WTC11 (cell line): ENCODE measurements at regions not wholly inside any gene's neighbourhood (a gene's known extent, or its start where the extent isn't known, plus 50 kb on each side); places are given as distances from the start of the nearest gene placed in this dataset.

Experiments
- ATAC-seq: fragments of 200-7000 bp; cut with Tn5 transposase; 2 replicates; pipeline ENCODE4 v1.10.0; 2021; ENCODE audit warnings: mild to moderate bottlenecking, moderate library complexity
- CTCF ChIA-PET: fragments of 300-600 bp; sonication (Branson Sonifier 250); formaldehyde crosslinking; loops from one replicate; lab custom pipeline; 2021; ENCODE audit warnings: antibody characterized with exemption; lab: Charles Lee
- POLR2A ChIA-PET: fragments of 350-600 bp; sonication (Branson Sonifier 250); formaldehyde crosslinking; loops from one replicate; lab custom pipeline; 2021; ENCODE audit warnings: antibody characterized with exemption; lab: Charles Lee
- DNase-seq: peaks from one replicate; pipeline ENCODE4 v3.0.0; 2021; ENCODE audit warnings: low spot score
- H3K27ac Mint-ChIP-seq: 2 replicates; pipeline ENCODE4 v1.8.0; 2021; ENCODE audit warnings: mixed read lengths
- H3K27me3 Mint-ChIP-seq: 2 replicates; pipeline ENCODE4 v1.8.0; 2021; ENCODE audit warnings: low read depth, mild to moderate bottlenecking, moderate library complexity, mixed read lengths
- H3K36me3 Mint-ChIP-seq: 2 replicates; pipeline ENCODE4 v1.8.0; 2021; ENCODE audit warnings: mixed read lengths
- H3K4me1 Mint-ChIP-seq: 2 replicates; pipeline ENCODE4 v1.8.0; 2022; ENCODE audit warnings: mixed read lengths
- H3K4me3 Mint-ChIP-seq: 2 replicates; pipeline ENCODE4 v1.8.0; 2021; ENCODE audit warnings: mild to moderate bottlenecking, moderate library complexity, mixed read lengths
- H3K9me3 Mint-ChIP-seq: 2 replicates; pipeline ENCODE4 v1.8.0; 2021; ENCODE audit warnings: mixed read lengths
- ATF1 ChIP-seq: sonication (generic); formaldehyde crosslinking; IDR thresholded peaks from 2 replicates; pipeline ENCODE4 v1.8.1; 2023; ENCODE audit warnings: mild to moderate bottlenecking, moderate library complexity, missing genetic modification reagents
- CREM ChIP-seq: sonication (generic); formaldehyde crosslinking; IDR thresholded peaks from 2 replicates; pipeline ENCODE4 v1.8.1; 2022; ENCODE audit warnings: mild to moderate bottlenecking, missing genetic modification reagents, moderate library complexity
- GTF2I ChIP-seq: fragments of 250-450 bp; sonication (Bioruptor Pico); conservative IDR thresholded peaks from 2 replicates; pipeline ENCODE4 v1.4.0; 2021; ENCODE audit warnings: mild to moderate bottlenecking
- HMGA2 ChIP-seq: fragments of 250-450 bp; sonication (Bioruptor Pico); IDR thresholded peaks from 2 replicates; pipeline ENCODE4 v1.4.0; 2021; ENCODE audit warnings: mild to moderate bottlenecking, moderate library complexity
- JAZF1 ChIP-seq: fragments of 250-450 bp; sonication (Bioruptor Pico); IDR thresholded peaks from 2 replicates; pipeline ENCODE4 v1.9.0; 2021; ENCODE audit warnings: moderate library complexity, mild to moderate bottlenecking, inconsistent platforms
- KAT7 ChIP-seq: sonication (generic); formaldehyde crosslinking; IDR thresholded peaks from 2 replicates; pipeline ENCODE4 v1.8.1; 2023; ENCODE audit warnings: missing genetic modification reagents, mild to moderate bottlenecking, borderline replicate concordance
- MYBL2 ChIP-seq: sonication (generic); formaldehyde crosslinking; IDR thresholded peaks from 2 replicates; pipeline ENCODE4 v1.8.1; 2023; ENCODE audit warnings: mild to moderate bottlenecking, moderate library complexity, missing genetic modification reagents
- NFATC4 ChIP-seq: fragments of 250-450 bp; sonication (Bioruptor Pico); IDR thresholded peaks from 2 replicates; pipeline ENCODE4 v1.9.0; 2021; ENCODE audit warnings: mild to moderate bottlenecking
- NR2C2 ChIP-seq: sonication (generic); formaldehyde crosslinking; IDR thresholded peaks from 2 replicates; pipeline ENCODE4 v1.8.0; 2022; ENCODE audit warnings: mild to moderate bottlenecking, missing genetic modification reagents
- OVOL2 ChIP-seq: fragments of 250-450 bp; sonication (Bioruptor Pico); IDR thresholded peaks from 2 replicates; pipeline ENCODE4 v1.9.0; 2021; ENCODE audit warnings: mild to moderate bottlenecking, borderline replicate concordance
- PRRX2 ChIP-seq: fragments of 250-450 bp; sonication (Bioruptor Pico); IDR thresholded peaks from 2 replicates; pipeline ENCODE4 v1.8.0; 2021; ENCODE audit warnings: mild to moderate bottlenecking
- SMAD4 ChIP-seq: sonication (generic); formaldehyde crosslinking; IDR thresholded peaks from 2 replicates; pipeline ENCODE4 v1.8.0; 2022; ENCODE audit warnings: mild to moderate bottlenecking, missing genetic modification reagents
- SP1 ChIP-seq: sonication (generic); formaldehyde crosslinking; conservative IDR thresholded peaks from 2 replicates; pipeline ENCODE4 v1.8.1; 2022; ENCODE audit warnings: missing genetic modification reagents
- ZNF232 ChIP-seq: sonication (generic); formaldehyde crosslinking; IDR thresholded peaks from 2 replicates; pipeline ENCODE4 v1.8.0; 2022; ENCODE audit warnings: mild to moderate bottlenecking, missing genetic modification reagents
- ZNF263 ChIP-seq: sonication (generic); formaldehyde crosslinking; IDR thresholded peaks from 2 replicates; pipeline ENCODE4 v1.8.1; 2022; ENCODE audit warnings: low read depth, mild to moderate bottlenecking, moderate library complexity, missing genetic modification reagents
- ZNF396 ChIP-seq: fragments of 250-450 bp; sonication (Bioruptor Pico); IDR thresholded peaks from 2 replicates; pipeline ENCODE4 v1.8.0; 2021; ENCODE audit warnings: mild to moderate bottlenecking, moderate library complexity, borderline replicate concordance
- ZNF423 ChIP-seq: fragments of 250-450 bp; sonication (Bioruptor Pico); IDR thresholded peaks from 2 replicates; pipeline ENCODE4 v2.1.2; 2022; ENCODE audit warnings: mild to moderate bottlenecking, moderate library complexity
- TF ChIP-seq, protein P1 (sequence below): fragments of 250-450 bp; sonication (Bioruptor Pico); conservative IDR thresholded peaks from 2 replicates; pipeline ENCODE4 v1.9.0; 2021; ENCODE audit warnings: mild to moderate bottlenecking
- TF ChIP-seq, protein P2 (sequence below): fragments of 250-450 bp; sonication (Bioruptor Pico); IDR thresholded peaks from 2 replicates; pipeline ENCODE4 v1.8.0; 2021; ENCODE audit warnings: mild to moderate bottlenecking
- TF ChIP-seq, protein P3 (sequence below): sonication (generic); formaldehyde crosslinking; IDR thresholded peaks from 2 replicates; pipeline ENCODE4 v1.8.1; 2022; ENCODE audit warnings: mild to moderate bottlenecking, moderate library complexity, missing genetic modification reagents
- TF ChIP-seq, protein P4 (sequence below): sonication (generic); formaldehyde crosslinking; IDR thresholded peaks from 2 replicates; pipeline ENCODE4 v1.8.1; 2023; ENCODE audit warnings: mild to moderate bottlenecking, missing genetic modification reagents, moderate library complexity
- TF ChIP-seq, protein P5 (sequence below): sonication (generic); formaldehyde crosslinking; IDR thresholded peaks from 2 replicates; pipeline ENCODE4 v1.8.0; 2022; ENCODE audit warnings: mild to moderate bottlenecking, missing genetic modification reagents
- TF ChIP-seq, protein P6 (sequence below): sonication (generic); formaldehyde crosslinking; IDR thresholded peaks from 2 replicates; pipeline ENCODE4 v1.8.1; 2022; ENCODE audit warnings: low read depth, missing genetic modification reagents, borderline replicate concordance
- TF ChIP-seq, protein P7 (sequence below): sonication (generic); formaldehyde crosslinking; IDR thresholded peaks from 2 replicates; pipeline ENCODE4 v1.8.0; 2022; ENCODE audit warnings: mild to moderate bottlenecking, missing genetic modification reagents
- TF ChIP-seq, protein P8 (sequence below): sonication (generic); formaldehyde crosslinking; IDR thresholded peaks from 2 replicates; pipeline ENCODE4 v1.8.0; 2023; ENCODE audit warnings: missing genetic modification reagents
- TF ChIP-seq, protein P9 (sequence below): fragments of 200-600 bp; IDR thresholded peaks from 2 replicates; pipeline ENCODE4 v1.8.0; 2022; ENCODE audit warnings: antibody characterized with exemption

DNA sequence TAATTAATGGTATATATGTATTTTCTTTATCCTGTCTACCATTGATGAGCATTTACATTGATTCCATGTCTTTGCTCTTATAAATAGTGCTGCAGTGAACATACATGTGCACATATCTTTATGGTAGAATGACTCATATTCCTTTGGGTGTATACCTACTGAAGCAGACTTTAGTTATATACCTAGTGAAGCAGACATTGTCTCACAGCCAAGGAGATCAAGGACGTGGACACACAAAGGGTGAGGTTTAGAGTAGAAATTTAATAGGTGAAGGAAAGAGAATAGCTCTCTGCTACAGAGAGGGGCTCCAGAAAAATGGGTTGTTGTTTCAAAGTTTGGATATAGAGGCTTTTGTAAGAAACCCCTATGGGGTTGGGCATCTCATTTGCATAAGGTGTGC lies 700.3 kb downstream of the CDH11 start:
- no peak overlapping the region for H3K4me3 Mint-ChIP-seq
- TF ChIP-seq KAT7 (CRISPR knock-in tag) (no peak), PRRX2 (no peak), GTF2I (CRISPR knock-in tag) (no peak), ATF1 (CRISPR knock-in tag) (no peak), OVOL2 (CRISPR knock-in tag) (no peak), JAZF1 (CRISPR knock-in tag) (no peak), ZNF232 (no peak), CREM (CRISPR knock-in tag) (no peak), NFATC4 (CRISPR knock-in tag) (no peak), NR2C2 (CRISPR knock-in tag) (no peak), HMGA2 (CRISPR knock-in tag) (no peak), SP1 (CRISPR knock-in tag) (no peak)
- TF ChIP-seq, protein P1, sequence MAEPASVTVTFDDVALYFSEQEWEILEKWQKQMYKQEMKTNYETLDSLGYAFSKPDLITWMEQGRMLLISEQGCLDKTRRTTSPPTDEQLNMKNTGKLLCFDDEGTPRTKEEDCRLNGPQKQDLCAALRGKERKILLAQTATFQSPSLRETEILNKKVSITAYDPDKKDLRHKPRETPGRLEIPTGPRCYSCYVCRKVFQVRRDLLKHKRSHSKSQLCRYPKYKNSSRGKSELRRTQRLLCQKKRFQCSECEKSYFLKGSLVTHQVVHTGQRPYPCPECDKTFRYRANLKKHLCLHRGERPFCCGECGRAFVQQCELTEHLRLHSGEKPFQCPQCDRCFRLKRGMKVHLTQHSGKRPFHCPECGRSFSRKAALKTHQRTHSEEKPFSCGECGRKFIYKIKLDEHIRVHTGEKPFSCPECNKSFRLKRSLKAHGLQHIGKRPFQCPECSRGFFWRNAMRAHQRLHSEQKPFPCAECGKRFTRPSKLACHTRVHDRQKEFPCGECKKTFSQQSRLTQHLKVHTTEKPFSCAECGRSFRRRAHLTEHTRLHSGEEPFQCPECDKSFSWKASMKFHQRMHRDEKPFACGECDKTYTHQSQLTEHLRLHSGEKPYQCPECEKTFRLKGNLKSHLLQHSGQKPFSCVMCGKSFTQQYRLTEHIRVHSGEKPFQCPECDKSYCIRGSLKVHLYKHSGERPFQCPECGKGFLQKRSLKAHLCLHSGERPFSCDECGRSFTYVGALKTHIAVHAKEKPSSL (CRISPR knock-in tag): no peak
- TF ChIP-seq, protein P2, sequence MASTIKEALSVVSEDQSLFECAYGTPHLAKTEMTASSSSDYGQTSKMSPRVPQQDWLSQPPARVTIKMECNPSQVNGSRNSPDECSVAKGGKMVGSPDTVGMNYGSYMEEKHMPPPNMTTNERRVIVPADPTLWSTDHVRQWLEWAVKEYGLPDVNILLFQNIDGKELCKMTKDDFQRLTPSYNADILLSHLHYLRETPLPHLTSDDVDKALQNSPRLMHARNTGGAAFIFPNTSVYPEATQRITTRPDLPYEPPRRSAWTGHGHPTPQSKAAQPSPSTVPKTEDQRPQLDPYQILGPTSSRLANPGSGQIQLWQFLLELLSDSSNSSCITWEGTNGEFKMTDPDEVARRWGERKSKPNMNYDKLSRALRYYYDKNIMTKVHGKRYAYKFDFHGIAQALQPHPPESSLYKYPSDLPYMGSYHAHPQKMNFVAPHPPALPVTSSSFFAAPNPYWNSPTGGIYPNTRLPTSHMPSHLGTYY (CRISPR knock-in tag): no peak
- TF ChIP-seq, protein P3, sequence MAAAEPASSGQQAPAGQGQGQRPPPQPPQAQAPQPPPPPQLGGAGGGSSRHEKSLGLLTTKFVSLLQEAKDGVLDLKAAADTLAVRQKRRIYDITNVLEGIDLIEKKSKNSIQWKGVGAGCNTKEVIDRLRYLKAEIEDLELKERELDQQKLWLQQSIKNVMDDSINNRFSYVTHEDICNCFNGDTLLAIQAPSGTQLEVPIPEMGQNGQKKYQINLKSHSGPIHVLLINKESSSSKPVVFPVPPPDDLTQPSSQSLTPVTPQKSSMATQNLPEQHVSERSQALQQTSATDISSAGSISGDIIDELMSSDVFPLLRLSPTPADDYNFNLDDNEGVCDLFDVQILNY: no peak
- TF ChIP-seq, protein P4, sequence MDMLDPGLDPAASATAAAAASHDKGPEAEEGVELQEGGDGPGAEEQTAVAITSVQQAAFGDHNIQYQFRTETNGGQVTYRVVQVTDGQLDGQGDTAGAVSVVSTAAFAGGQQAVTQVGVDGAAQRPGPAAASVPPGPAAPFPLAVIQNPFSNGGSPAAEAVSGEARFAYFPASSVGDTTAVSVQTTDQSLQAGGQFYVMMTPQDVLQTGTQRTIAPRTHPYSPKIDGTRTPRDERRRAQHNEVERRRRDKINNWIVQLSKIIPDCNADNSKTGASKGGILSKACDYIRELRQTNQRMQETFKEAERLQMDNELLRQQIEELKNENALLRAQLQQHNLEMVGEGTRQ (CRISPR knock-in tag): no peak
- TF ChIP-seq, protein P5, sequence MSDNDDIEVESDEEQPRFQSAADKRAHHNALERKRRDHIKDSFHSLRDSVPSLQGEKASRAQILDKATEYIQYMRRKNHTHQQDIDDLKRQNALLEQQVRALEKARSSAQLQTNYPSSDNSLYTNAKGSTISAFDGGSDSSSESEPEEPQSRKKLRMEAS (CRISPR knock-in tag): no peak
- TF ChIP-seq, protein P6, sequence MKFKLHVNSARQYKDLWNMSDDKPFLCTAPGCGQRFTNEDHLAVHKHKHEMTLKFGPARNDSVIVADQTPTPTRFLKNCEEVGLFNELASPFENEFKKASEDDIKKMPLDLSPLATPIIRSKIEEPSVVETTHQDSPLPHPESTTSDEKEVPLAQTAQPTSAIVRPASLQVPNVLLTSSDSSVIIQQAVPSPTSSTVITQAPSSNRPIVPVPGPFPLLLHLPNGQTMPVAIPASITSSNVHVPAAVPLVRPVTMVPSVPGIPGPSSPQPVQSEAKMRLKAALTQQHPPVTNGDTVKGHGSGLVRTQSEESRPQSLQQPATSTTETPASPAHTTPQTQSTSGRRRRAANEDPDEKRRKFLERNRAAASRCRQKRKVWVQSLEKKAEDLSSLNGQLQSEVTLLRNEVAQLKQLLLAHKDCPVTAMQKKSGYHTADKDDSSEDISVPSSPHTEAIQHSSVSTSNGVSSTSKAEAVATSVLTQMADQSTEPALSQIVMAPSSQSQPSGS: no peak
- TF ChIP-seq, protein P7, sequence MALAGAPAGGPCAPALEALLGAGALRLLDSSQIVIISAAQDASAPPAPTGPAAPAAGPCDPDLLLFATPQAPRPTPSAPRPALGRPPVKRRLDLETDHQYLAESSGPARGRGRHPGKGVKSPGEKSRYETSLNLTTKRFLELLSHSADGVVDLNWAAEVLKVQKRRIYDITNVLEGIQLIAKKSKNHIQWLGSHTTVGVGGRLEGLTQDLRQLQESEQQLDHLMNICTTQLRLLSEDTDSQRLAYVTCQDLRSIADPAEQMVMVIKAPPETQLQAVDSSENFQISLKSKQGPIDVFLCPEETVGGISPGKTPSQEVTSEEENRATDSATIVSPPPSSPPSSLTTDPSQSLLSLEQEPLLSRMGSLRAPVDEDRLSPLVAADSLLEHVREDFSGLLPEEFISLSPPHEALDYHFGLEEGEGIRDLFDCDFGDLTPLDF (CRISPR knock-in tag): no peak
- TF ChIP-seq, all 79 proteins: peak for 0
- peaks cover 30% of the 10 kb centered on the region for H3K9me3 Mint-ChIP-seq
- ATAC-seq: no peak
- no peaks in the 10 kb centered on the region for H3K4me1 Mint-ChIP-seq
- CTCF ChIA-PET: no interaction called here
- no peak overlapping the region for H3K27ac Mint-ChIP-seq
- H3K27me3 Mint-ChIP-seq: no peaks in the 10 kb centered on the region
- peaks cover 22% of the 10 kb centered on the region for H3K36me3 Mint-ChIP-seq
- no peak for DNase-seq
- POLR2A ChIA-PET: no interaction called here

DNA sequence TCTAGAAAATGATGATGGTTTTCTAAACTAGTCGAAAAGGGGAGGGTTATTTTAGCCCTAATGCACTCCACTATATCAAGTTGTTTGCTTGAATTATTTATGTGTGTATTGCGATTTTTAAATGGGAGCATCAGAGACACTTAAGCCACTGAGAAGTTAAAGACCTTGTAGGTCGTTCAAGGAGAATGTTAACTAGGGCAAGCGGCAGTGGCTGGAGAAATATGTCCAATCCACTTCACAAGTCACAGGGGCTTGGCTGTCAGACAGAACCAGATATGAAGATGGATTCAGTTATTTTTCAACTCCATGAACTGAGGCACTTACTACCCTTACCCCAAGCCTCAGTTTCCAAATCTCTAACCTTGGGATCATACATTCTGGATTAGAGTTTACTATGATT lies 702.0 kb downstream of the CDH11 start:
- peaks cover 30% of the 10 kb centered on the region for H3K9me3 Mint-ChIP-seq
- no peak overlapping the region for H3K27ac Mint-ChIP-seq
- ATAC-seq (no peak), DNase-seq (no peak)
- H3K27me3 Mint-ChIP-seq: no peaks in the 10 kb centered on the region
- ChIA-PET CTCF (no interaction called here), POLR2A (no interaction called here)
- H3K4me1 Mint-ChIP-seq: no peaks in the 10 kb centered on the region
- H3K36me3 Mint-ChIP-seq: peaks cover 22% of the 10 kb centered on the region
- no peak overlapping the region for H3K4me3 Mint-ChIP-seq
- TF ChIP-seq ZNF263 (CRISPR knock-in tag) (no peak), MYBL2 (no peak), ZNF423 (CRISPR knock-in tag) (no peak), ZNF396 (CRISPR knock-in tag) (no peak), SMAD4 (no peak)
- TF ChIP-seq, protein P8, sequence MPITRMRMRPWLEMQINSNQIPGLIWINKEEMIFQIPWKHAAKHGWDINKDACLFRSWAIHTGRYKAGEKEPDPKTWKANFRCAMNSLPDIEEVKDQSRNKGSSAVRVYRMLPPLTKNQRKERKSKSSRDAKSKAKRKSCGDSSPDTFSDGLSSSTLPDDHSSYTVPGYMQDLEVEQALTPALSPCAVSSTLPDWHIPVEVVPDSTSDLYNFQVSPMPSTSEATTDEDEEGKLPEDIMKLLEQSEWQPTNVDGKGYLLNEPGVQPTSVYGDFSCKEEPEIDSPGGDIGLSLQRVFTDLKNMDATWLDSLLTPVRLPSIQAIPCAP (CRISPR knock-in tag): no peak
- TF ChIP-seq, protein P2 (CRISPR knock-in tag): no peak
- TF ChIP-seq, protein P9, sequence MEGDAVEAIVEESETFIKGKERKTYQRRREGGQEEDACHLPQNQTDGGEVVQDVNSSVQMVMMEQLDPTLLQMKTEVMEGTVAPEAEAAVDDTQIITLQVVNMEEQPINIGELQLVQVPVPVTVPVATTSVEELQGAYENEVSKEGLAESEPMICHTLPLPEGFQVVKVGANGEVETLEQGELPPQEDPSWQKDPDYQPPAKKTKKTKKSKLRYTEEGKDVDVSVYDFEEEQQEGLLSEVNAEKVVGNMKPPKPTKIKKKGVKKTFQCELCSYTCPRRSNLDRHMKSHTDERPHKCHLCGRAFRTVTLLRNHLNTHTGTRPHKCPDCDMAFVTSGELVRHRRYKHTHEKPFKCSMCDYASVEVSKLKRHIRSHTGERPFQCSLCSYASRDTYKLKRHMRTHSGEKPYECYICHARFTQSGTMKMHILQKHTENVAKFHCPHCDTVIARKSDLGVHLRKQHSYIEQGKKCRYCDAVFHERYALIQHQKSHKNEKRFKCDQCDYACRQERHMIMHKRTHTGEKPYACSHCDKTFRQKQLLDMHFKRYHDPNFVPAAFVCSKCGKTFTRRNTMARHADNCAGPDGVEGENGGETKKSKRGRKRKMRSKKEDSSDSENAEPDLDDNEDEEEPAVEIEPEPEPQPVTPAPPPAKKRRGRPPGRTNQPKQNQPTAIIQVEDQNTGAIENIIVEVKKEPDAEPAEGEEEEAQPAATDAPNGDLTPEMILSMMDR: no peak
